C4-2B (cell line): ENCODE measurements at regions not wholly inside any gene's neighbourhood (a gene's known extent, or its start where the extent isn't known, plus 50 kb on each side); places are given as distances from the start of the nearest gene placed in this dataset.
"Not testable (repeated sequence)": the region's sequence is repeated elsewhere in the genome, so short reads cannot be mapped to it uniquely, and the experiment has no call there.

ENCODE experiments used
- ZFX ChIP-seq: fragments of 450-650 bp; IDR thresholded peaks from 2 replicates; pipeline ENCODE4 v1.6.1; 2017
- TF ChIP-seq, protein P1 (sequence below): fragments of 450-650 bp; conservative IDR thresholded peaks from 2 replicates; pipeline ENCODE4 v1.5.1; 2017; ENCODE audit warnings: mild to moderate bottlenecking

DNA sequence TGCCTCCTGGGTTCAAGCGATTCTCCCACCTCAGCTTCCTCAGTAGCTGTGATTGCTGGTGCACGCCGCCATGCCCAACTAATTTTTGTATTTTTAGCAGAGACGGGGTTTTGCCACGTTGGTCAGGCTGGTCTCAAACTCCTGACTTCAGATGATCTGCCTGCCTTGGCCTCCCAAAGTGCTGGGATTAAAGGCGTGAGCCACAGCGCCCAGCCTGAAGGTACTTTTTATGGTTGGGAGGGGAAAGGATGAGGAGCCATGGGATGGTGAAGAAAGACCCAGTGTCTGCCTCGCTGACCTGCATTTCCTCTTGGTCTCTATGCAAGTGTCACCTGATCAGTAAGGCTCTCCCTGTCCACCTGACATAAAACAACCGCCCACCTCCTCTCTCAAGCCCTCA lies 107.0 kb downstream of the SNX5 start:
- TF ChIP-seq, protein P1, sequence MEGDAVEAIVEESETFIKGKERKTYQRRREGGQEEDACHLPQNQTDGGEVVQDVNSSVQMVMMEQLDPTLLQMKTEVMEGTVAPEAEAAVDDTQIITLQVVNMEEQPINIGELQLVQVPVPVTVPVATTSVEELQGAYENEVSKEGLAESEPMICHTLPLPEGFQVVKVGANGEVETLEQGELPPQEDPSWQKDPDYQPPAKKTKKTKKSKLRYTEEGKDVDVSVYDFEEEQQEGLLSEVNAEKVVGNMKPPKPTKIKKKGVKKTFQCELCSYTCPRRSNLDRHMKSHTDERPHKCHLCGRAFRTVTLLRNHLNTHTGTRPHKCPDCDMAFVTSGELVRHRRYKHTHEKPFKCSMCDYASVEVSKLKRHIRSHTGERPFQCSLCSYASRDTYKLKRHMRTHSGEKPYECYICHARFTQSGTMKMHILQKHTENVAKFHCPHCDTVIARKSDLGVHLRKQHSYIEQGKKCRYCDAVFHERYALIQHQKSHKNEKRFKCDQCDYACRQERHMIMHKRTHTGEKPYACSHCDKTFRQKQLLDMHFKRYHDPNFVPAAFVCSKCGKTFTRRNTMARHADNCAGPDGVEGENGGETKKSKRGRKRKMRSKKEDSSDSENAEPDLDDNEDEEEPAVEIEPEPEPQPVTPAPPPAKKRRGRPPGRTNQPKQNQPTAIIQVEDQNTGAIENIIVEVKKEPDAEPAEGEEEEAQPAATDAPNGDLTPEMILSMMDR: not testable (repeated sequence)
- not testable (repeated sequence) for TF ChIP-seq ZFX
